Mucosa of descending colon (tissue), 3 donors: ENCODE measurements at regions not wholly inside any gene's neighbourhood (a gene's known extent, or its start where the extent isn't known, plus 50 kb on each side); places are given as distances from the start of the nearest gene placed in this dataset.

Source experiments
- ATAC-seq: fragments of 200-7000 bp; cut with Tn5 transposase; one replicate; pipeline ENCODE4 v1.9.1; 2020; ENCODE audit warnings: mild to moderate bottlenecking, moderate library complexity
- DNase-seq, 3 donors: peaks; one replicate each; pipeline ENCODE4 v3.0.0-alpha.2; 2020
- H3K36me3 ChIP-seq: fragments of 200-600 bp; one replicate; pipeline ENCODE4 v1.8.0; 2021; ENCODE audit warnings: low read depth, mild to moderate bottlenecking
- H3K4me1 ChIP-seq: fragments of 200-600 bp; one replicate; pipeline ENCODE4 v1.8.0; 2021; ENCODE audit warnings: low read depth, mild to moderate bottlenecking
- H3K4me3 ChIP-seq: fragments of 200-600 bp; one replicate; pipeline ENCODE4 v1.8.0; 2021; ENCODE audit warnings: mild to moderate bottlenecking
- H3K9me3 ChIP-seq: fragments of 200-600 bp; one replicate; pipeline ENCODE4 v1.8.0; 2021; ENCODE audit warnings: mild to moderate bottlenecking
- CTCF ChIP-seq: fragments of 200-600 bp; IDR thresholded peaks from one replicate; pipeline ENCODE4 v1.8.0; 2022; ENCODE audit warnings: antibody characterized with exemption, mild to moderate bottlenecking
- intact Hi-C, 2 donors: fragments of 100-400 bp; cut with DNase I in 1 of 2; cut with micrococcal nuclease in 1 of 2; formaldehyde crosslinking; loops; one replicate each; pipeline versions ENCODE4 v1.11.0 to v1.11.1; 2022; cut with DNase I, micrococcal nuclease
- donor health status: DM: no; HTN: no; CAD: no; lungs with moderate emphysema.
- donor health status: DM: no; HTN: no; CAD: no.
- donor health status: DM: no; HTN: yes; CAD: no.

GRCh38 chr6:12235341-12235740 lies 54.8 kb upstream of the EDN1 start:
- Histone ChIP-seq H3K4me1 (peaks cover 6% of the 10 kb centered on the region), H3K36me3 (no peaks in the 10 kb centered on the region), H3K4me3 (no peak overlapping the region), H3K9me3 (no peaks in the 10 kb centered on the region)
- no peak for TF ChIP-seq CTCF
- intact Hi-C loops = no loop called here
- DNase-seq = no peak
- ATAC-seq = no peak

- H3K4me3 ChIP-seq = no peak overlapping the region
- H3K4me1 ChIP-seq = peaks cover 6% of the 10 kb centered on the region
- H3K36me3 ChIP-seq = no peaks in the 10 kb centered on the region
- intact Hi-C loops = no loop called here
- H3K9me3 ChIP-seq = no peaks in the 10 kb centered on the region
- ATAC-seq (no peak), DNase-seq (no peak)
- no peak for TF ChIP-seq CTCF
These were observed 51.9 kb upstream of the EDN1 start for GRCh38 chr6:12238219-12238618.
